ENCODE measurements at regions not wholly inside any gene's neighbourhood (a gene's known extent, or its start where the extent isn't known, plus 50 kb on each side); places are given as distances from the start of the nearest gene placed in this dataset.

DNA sequence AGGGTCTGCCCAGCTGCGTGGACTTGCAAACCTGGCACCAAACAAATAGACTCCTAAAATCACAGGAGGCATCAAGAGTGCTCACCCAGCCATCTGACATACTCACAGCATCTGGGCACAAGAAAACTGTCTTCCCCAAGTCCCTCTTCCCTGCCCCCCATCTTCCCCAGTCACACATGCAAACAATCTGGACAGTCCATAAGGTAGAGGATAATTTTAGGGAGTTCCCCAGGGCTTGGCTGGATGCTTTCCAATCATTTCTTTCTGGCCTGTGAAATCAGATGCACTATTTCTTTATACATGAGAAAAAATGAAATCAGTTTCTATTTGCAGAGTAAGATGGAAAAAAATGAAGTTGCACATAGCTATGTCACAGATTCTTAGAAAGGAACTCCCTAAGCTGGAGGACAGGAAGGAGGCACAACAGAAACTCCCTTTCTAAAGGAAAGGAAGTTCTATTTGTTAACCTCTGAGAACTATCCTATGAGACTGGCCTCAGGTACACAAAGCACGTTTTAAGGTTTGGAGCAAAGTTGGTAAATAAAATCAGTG, 342.3 kb downstream of the HNRNPD start:
- no peak for DNase-seq (ENCODE audit: low read depth)

DNA sequence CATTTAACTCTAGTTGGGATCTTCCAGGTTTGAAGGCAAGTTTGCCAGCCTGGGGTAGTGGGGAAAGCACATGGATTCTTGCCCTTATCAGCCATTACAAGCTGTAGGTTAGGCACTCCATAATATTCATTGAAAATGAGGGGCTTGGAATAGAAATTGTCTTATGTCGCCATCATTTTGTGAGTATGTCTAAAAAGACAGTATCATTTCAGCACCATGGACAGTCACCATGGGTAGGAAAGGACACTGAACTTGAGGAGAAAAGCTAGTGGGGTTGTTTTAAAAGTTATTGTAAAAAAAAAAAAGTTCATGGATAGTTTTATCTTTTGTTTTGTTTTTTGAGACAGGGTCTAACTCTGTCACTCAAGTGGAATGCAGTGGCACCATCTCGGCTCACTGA, 356.1 kb downstream of the HNRNPD start:
- peak; percentile 2 for DNase-seq (ENCODE audit: low read depth)

GRCh38 chr4:82005158-82005557, 368.6 kb downstream of the HNRNPD start:
- DNase-seq (ENCODE audit: low read depth): no peak

GRCh38 chr4:81997313-81997712, 376.5 kb downstream of the HNRNPD start:
- no peak for DNase-seq (ENCODE audit: low read depth)

GRCh38 chr4:81990898-81991297, 382.9 kb downstream of the HNRNPD start:
- no peak for DNase-seq (ENCODE audit: low read depth)

GRCh38 chr4:81990211-81990610, 383.6 kb downstream of the HNRNPD start:
- no peak for DNase-seq (ENCODE audit: low read depth)

DNA sequence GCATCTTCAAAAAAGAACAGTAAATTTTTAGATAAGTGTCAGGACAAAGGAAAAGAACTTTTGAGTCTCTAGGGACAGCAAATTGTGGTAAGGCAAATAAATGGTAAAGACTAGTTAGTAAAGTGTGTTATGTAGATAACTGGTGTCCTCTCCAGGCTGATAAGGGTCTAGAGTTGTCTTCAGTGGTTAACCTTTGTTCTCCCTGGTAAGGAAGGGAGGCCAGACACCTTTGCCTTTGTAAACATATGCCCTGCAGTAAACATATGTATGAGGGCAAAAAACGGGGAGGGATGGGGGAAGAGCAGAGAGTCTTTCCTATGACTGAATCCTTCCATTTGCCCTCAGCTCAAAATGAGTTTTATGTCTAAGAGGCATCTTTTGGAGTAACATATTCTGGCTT, 384.6 kb downstream of the HNRNPD start:
- no peak for DNase-seq (ENCODE audit: low read depth)

DNA sequence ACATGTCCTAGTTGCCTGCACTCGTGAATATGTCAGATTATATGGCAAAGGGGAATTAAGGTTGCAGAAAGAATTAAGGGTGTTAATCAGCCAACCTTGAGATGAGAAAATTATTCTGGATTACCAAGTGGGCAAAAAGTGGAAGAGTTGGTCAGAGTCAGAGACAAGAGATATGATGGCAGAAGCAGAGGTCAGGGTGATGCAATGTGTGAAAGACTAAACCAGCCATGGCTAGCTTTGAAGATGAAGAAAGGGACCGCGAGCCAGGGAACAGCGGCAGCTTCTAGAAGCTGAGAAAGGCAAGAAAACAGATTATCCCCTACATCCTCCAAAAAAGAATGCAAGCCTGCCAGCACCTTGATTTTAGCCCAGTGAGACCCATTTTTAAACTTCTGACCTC, 385.6 kb downstream of the HNRNPD start:
- DNase-seq (ENCODE audit: low read depth): no peak

DNA sequence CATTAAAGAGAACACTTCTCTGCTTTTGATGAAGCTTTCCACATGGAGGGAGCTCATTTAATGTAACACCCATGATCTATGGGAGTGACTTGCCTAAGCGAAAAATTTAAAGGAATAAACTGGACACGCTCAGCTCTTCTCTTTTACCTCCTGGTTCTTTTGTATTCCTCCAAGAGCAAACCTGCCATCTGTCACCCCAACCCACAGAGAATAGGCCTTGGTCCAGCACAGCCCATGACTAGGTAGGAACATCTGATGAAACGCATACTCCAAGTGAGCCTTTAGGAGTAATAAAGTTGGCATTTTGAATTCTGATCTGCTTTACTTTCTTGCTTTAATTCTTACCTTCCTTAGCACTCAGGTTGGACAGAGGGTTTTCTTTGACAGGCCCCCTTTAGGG, 389.0 kb downstream of the HNRNPD start:
- no peak for DNase-seq (ENCODE audit: low read depth)

- DNase-seq (ENCODE audit: low read depth): no peak
These were observed 390.8 kb downstream of the HNRNPD start for GRCh38 chr4:81982846-81983540.

- no peak for DNase-seq (ENCODE audit: low read depth)
These were observed 392.6 kb downstream of the HNRNPD start for GRCh38 chr4:81981218-81981617.

DNA sequence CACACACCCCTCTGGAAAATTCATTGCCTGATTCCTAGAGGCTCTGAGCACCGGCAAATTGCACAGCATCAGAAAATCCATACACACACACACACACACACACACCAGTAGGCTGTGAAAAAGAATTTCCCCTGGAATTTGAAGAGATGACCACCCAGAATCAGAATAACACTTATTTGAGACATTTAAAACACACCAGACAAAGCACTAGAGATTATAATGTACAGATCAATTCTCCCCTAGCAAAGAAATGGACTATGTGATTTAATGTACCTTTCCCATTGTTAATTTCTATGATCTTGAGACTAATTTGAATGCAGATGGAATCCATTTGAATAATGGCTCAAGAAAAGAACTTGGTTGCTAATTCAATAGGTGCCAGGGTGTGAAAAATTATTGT, 399.3 kb downstream of the HNRNPD start:
- DNase-seq (ENCODE audit: low read depth): no peak

- no peak for DNase-seq (ENCODE audit: low read depth)
These were observed 402.0 kb downstream of the HNRNPD start for GRCh38 chr4:81971637-81972381.

- no peak for DNase-seq (ENCODE audit: low read depth)
These were observed 402.7 kb downstream of the HNRNPD start for GRCh38 chr4:81971061-81971460.

DNA sequence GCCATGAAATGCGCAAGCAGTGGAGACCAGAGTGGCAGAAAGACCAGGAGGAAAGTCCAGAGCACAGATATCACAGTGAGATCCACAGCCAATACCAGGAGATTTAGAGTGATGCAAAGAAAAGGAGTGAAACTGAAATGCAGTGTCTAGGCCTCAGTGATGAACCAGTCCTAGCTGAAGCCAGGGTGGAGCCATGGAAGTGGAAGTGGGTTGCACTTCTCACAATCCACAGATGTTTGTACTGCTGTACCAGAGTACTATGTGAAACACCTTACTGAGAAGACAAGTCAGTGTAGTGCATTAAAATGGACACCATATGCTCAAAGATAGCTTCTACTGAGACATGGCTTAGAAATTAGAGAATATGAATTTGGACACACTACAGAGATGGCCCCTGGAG, 403.3 kb downstream of the HNRNPD start:
- DNase-seq (ENCODE audit: low read depth): no peak

DNA sequence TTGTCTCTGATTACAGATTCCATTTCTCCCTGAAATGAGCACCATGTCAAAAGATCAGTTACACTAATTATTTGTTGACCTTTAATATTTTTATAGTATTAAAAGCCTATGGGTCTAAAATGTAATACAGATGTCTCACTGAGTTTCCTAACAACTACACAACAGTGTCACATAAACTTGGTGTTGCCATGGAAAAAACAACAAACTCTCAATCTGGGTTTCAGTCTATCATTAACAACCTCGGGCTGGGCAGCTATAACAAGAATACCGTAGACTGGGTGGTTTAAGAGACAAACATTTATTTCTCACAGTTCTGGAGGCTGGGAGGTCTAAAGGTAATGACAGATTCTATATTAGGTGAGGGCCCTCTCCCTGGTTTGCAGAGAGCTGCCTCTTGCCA, 407.1 kb downstream of the HNRNPD start:
- no peak for DNase-seq (ENCODE audit: low read depth)

DNA sequence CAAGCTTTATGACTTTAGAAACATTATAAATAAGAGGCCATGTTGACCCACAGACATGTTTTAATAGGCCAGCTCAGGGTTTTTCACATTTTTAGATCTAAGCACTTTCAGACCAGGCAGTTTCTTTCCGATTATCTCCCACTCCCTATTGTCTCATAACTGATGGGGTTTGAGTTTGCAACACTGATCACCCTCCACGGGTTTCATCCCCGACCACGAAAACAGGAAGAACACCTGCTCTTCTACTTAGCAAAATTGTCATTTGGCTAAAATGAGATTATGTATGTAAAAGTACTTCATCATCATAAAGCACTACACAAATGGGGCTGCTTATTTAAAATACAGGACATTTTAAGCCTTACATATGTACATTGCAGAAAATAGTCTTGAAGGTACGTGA, 407.9 kb downstream of the HNRNPD start:
- DNase-seq (ENCODE audit: low read depth): no peak

GRCh38 chr4:81965454-81965853, 408.3 kb downstream of the HNRNPD start:
- DNase-seq (ENCODE audit: low read depth): no peak

DNA sequence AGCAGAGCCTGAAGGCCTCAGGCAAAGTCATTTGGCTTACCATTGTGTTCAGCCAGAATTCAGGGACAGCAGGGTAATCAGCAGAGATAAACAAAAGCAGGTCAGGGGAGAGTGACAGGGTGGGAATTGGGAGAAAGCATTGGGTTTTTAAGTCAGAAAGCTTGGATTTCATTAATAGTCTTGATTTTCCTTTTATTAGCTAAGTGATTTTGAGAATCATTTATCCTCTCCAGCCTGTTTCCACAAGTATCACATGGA, 410.1 kb downstream of the HNRNPD start:
- no peak for DNase-seq (ENCODE audit: low read depth)

- no peak for DNase-seq (ENCODE audit: low read depth)
These were observed 410.6 kb downstream of the HNRNPD start for GRCh38 chr4:81963015-81963762.

DNA sequence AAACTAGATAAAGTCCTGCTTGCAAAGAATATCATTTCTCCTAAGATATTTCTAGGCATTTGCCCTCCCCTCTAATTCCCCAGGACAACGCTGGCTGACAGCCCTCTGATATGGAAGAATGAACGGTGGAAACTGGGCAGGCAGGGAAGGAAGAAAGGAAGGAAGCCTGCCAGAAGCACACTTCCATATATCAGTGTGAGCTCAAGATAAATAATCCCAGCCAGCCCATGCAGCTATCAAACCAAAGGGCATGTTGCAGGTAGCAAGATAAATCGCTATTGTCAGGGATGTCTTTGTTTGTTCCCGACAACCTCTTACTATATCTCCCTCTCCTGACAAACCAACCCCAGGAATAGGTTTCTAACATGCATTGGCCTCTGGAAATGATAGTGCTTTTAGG, 412.8 kb downstream of the HNRNPD start:
- no peak for DNase-seq (ENCODE audit: low read depth)

DNA sequence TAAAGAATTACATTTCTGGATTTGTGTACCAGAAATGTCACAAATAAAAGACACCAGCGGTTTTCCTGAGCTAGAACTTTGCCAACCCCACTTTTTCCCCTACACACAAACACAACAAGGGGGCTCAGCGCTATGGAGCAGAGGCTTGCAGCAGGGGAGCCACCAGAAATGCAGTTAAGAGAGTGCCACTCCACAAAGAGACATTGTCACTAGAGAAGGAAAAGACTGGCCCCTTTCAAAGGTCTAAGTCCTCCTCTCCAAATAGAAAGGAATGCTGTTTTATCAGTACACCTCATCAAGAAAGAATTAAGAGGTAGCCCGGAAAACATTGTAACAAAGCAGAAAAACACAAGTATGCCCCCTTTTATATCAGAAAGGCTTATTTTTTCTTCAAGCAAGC, 419.5 kb downstream of the HNRNPD start:
- DNase-seq (ENCODE audit: low read depth): no peak

DNA sequence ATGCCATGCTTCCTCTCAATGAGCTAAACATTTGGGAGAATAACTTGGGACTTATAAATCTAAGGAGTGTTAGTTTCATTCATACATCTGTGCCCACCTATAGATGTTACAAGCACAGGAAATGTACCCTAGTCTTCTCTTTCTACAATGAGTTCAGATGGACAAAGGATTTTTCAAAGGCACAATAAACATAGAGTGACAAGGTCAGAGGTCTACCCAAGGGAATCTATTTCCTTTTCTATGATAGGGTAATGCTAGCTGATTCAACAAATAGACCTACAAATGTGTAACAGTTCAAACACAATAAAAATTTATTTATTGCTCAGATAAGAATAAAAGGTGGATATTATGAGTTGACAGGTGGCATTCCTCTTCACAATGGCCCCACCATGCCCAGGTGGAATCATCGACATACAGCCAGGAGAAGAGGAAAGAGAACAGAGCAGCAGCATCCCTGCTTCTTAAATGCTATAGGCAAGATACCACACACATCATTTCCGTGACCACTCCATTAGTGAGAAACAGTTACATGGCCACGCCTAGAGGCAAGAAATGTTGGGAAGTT, 421.8 kb downstream of the HNRNPD start:
- DNase-seq (ENCODE audit: low read depth): no peak
